Neural cell (in vitro differentiated cells): ENCODE measurements at regions not wholly inside any gene's neighbourhood (a gene's known extent, or its start where the extent isn't known, plus 50 kb on each side); places are given as distances from the start of the nearest gene placed in this dataset.

Source experiments
- H2AFZ ChIP-seq: fragments of 200-600, 300-800 bp; sonication (generic), shearing (Covaris generic); 2 replicates; pipeline ENCODE4 v1.6.0; 2014; ENCODE audit warnings: low read depth, mild to moderate bottlenecking, antibody characterized with exemption, low read length, moderate library complexity
- H3F3A ChIP-seq: fragments of 200-600 bp; shearing (Covaris generic); 2 replicates; pipeline ENCODE4 v1.6.1; 2016; ENCODE audit warnings: mild to moderate bottlenecking, moderate library complexity, mixed read lengths, antibody characterized with exemption, low read length; ENCODE audit not compliant: insufficient read depth, poor library complexity, severe bottlenecking
- H3K27ac ChIP-seq: fragments of 200-600, 300-800 bp; sonication (generic), shearing (Covaris generic); 2 replicates; pipeline ENCODE4 v1.5.1; 2014; ENCODE audit warnings: mild to moderate bottlenecking, low read length, moderate library complexity
- H3K27me3 ChIP-seq: fragments of 300-800, 200-600 bp; sonication (generic), shearing (Covaris generic); 2 replicates; pipeline ENCODE4 v1.6.0; 2014; ENCODE audit warnings: mild to moderate bottlenecking, low read depth, low read length, moderate library complexity; ENCODE audit not compliant: insufficient read depth
- H3K36me3 ChIP-seq: fragments of 300-800, 200-600 bp; sonication (generic), shearing (Covaris generic); 2 replicates; pipeline ENCODE4 v1.5.1; 2014; ENCODE audit warnings: mild to moderate bottlenecking, antibody characterized with exemption, low read length, moderate library complexity; ENCODE audit not compliant: insufficient read depth
- H3K4me2 ChIP-seq: fragments of 300-800, 200-600 bp; sonication (generic), shearing (Covaris generic); 2 replicates; pipeline ENCODE4 v1.6.0; 2014; ENCODE audit warnings: mild to moderate bottlenecking, low read length
- H3K4me3 ChIP-seq: fragments of 300-800, 200-600 bp; sonication (generic), shearing (Covaris generic); 2 replicates; pipeline ENCODE4 v1.5.1; 2014; ENCODE audit warnings: mild to moderate bottlenecking, low read length, moderate library complexity
- H3K79me2 ChIP-seq: fragments of 200-600 bp; shearing (Covaris generic); replicated peaks from 2 replicates; pipeline ENCODE4 v1.6.0; 2014; ENCODE audit warnings: mild to moderate bottlenecking, low read length, moderate library complexity; ENCODE audit not compliant: insufficient read depth
- H3K9ac ChIP-seq: fragments of 300-800, 200-600 bp; sonication (generic), shearing (Covaris generic); 2 replicates; pipeline ENCODE4 v1.6.1; 2016; ENCODE audit warnings: mild to moderate bottlenecking, low read length, mixed read lengths
- H3K9me2 ChIP-seq: fragments of 200-600 bp; shearing (Covaris generic); 2 replicates; pipeline ENCODE4 v1.6.1; 2016; ENCODE audit warnings: mild to moderate bottlenecking, low read length, mixed read lengths; ENCODE audit not compliant: insufficient read depth
- H3K9me3 ChIP-seq: fragments of 200-600, 300-800 bp; sonication (generic), shearing (Covaris generic); 2 replicates; pipeline ENCODE4 v1.6.1; 2016; ENCODE audit warnings: mild to moderate bottlenecking, mixed run types, low read length, moderate library complexity, mixed read lengths
- H4K20me1 ChIP-seq: fragments of 200-600 bp; shearing (Covaris generic); 2 replicates; pipeline ENCODE4 v1.6.1; 2016; ENCODE audit warnings: mild to moderate bottlenecking, mixed run types; ENCODE audit not compliant: insufficient read depth
- EP300 ChIP-seq: fragments of 450-650 bp; conservative IDR thresholded peaks from 2 replicates; pipeline ENCODE4 v1.6.1; 2014; ENCODE audit warnings: antibody characterized with exemption, mild to moderate bottlenecking, moderate library complexity; ENCODE audit not compliant: poor library complexity, severe bottlenecking
- EZH2 ChIP-seq: fragments of 200-600, 300-800 bp; shearing (Covaris generic), sonication (generic); IDR thresholded peaks from 2 replicates; pipeline ENCODE4 v1.6.1; 2014; ENCODE audit warnings: antibody characterized with exemption, low read length, borderline replicate concordance, mild to moderate bottlenecking; ENCODE audit not compliant: insufficient read depth, poor library complexity, severe bottlenecking
- MXI1 ChIP-seq: fragments of 450-650 bp; conservative IDR thresholded peaks from 2 replicates; pipeline ENCODE4 v1.6.1; 2014; ENCODE audit warnings: antibody characterized with exemption, mild to moderate bottlenecking; ENCODE audit not compliant: poor library complexity, severe bottlenecking
- POLR2AphosphoS5 ChIP-seq: IDR thresholded peaks from 2 replicates; pipeline ENCODE4 v1.6.1; 2012
- RAD21 ChIP-seq: fragments of 450-650 bp; conservative IDR thresholded peaks from 2 replicates; pipeline ENCODE4 v1.6.1; 2014; ENCODE audit warnings: antibody characterized with exemption, mild to moderate bottlenecking, moderate library complexity
- SMC3 ChIP-seq: fragments of 450-650 bp; conservative IDR thresholded peaks from 2 replicates; pipeline ENCODE4 v1.6.1; 2014; ENCODE audit warnings: antibody characterized with exemption, mild to moderate bottlenecking, moderate library complexity; ENCODE audit not compliant: poor library complexity
- TAF1 ChIP-seq: IDR thresholded peaks from 2 replicates; pipeline ENCODE4 v1.6.1; 2012; ENCODE audit warnings: low read depth
- TF ChIP-seq, protein P1 (sequence below): fragments of 450-650 bp; IDR thresholded peaks from 2 replicates; pipeline ENCODE4 v1.5.1; 2014; ENCODE audit warnings: antibody characterized with exemption, mild to moderate bottlenecking, moderate library complexity; ENCODE audit not compliant: poor library complexity, severe bottlenecking
- TF ChIP-seq, protein P2 (sequence below): IDR thresholded peaks from 2 replicates; pipeline ENCODE4 v1.6.1; 2012; ENCODE audit warnings: borderline replicate concordance

DNA sequence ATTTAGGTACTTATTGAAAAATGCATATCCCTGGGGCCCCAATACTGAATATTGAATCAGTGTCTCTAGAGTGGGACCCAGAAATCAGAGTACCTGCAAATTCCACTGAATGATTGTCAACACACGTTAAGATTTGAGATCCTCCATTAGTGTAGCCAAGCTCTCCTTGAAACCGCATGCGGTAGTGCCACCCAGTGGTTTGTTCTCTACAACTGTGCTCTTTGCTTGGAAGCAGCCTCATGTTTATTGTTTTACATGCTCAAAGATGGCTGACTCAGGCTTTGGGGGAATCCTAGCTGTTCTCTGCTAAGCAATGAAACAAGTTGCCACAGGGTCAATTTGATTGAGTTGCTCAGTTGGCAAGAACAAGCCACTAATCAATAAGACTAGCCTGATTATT is 340.2 kb upstream of the CELF2 start:
- Histone ChIP-seq H3K4me3 (no peak overlapping the region), H3K9me3 (no peaks in the 10 kb centered on the region), H2AFZ (no peak overlapping the region), H4K20me1 (no peaks in the 10 kb centered on the region), H3K9ac (no peak overlapping the region), H3F3A (no peaks in the 10 kb centered on the region), H3K9me2 (no peaks in the 10 kb centered on the region), H3K27me3 (no peaks in the 10 kb centered on the region), H3K79me2 (no peaks in the 10 kb centered on the region), H3K36me3 (no peaks in the 10 kb centered on the region), H3K27ac (peak overlapping the region; percentile 38), H3K4me2 (no peak overlapping the region)
- TF ChIP-seq, protein P1, sequence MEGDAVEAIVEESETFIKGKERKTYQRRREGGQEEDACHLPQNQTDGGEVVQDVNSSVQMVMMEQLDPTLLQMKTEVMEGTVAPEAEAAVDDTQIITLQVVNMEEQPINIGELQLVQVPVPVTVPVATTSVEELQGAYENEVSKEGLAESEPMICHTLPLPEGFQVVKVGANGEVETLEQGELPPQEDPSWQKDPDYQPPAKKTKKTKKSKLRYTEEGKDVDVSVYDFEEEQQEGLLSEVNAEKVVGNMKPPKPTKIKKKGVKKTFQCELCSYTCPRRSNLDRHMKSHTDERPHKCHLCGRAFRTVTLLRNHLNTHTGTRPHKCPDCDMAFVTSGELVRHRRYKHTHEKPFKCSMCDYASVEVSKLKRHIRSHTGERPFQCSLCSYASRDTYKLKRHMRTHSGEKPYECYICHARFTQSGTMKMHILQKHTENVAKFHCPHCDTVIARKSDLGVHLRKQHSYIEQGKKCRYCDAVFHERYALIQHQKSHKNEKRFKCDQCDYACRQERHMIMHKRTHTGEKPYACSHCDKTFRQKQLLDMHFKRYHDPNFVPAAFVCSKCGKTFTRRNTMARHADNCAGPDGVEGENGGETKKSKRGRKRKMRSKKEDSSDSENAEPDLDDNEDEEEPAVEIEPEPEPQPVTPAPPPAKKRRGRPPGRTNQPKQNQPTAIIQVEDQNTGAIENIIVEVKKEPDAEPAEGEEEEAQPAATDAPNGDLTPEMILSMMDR, result peak; percentile 89
- peak; percentile 94 for TF ChIP-seq RAD21
- TF ChIP-seq SMC3, result peak; percentile 94
- TF ChIP-seq POLR2AphosphoS5, result no peak
- no peak for TF ChIP-seq TAF1

- Histone ChIP-seq H3F3A (no peaks in the 10 kb centered on the region), H3K9me3 (no peaks in the 10 kb centered on the region), H3K27ac (no peak overlapping the region), H3K79me2 (no peaks in the 10 kb centered on the region), H2AFZ (no peak overlapping the region), H3K9me2 (no peaks in the 10 kb centered on the region), H4K20me1 (no peaks in the 10 kb centered on the region), H3K36me3 (no peaks in the 10 kb centered on the region), H3K27me3 (no peaks in the 10 kb centered on the region), H3K4me2 (no peak overlapping the region), H3K9ac (no peak overlapping the region), H3K4me3 (no peak overlapping the region)
- TF ChIP-seq EP300, result no peak
- no peak for TF ChIP-seq POLR2AphosphoS5
- TF ChIP-seq TAF1, result no peak
- TF ChIP-seq, protein P2, sequence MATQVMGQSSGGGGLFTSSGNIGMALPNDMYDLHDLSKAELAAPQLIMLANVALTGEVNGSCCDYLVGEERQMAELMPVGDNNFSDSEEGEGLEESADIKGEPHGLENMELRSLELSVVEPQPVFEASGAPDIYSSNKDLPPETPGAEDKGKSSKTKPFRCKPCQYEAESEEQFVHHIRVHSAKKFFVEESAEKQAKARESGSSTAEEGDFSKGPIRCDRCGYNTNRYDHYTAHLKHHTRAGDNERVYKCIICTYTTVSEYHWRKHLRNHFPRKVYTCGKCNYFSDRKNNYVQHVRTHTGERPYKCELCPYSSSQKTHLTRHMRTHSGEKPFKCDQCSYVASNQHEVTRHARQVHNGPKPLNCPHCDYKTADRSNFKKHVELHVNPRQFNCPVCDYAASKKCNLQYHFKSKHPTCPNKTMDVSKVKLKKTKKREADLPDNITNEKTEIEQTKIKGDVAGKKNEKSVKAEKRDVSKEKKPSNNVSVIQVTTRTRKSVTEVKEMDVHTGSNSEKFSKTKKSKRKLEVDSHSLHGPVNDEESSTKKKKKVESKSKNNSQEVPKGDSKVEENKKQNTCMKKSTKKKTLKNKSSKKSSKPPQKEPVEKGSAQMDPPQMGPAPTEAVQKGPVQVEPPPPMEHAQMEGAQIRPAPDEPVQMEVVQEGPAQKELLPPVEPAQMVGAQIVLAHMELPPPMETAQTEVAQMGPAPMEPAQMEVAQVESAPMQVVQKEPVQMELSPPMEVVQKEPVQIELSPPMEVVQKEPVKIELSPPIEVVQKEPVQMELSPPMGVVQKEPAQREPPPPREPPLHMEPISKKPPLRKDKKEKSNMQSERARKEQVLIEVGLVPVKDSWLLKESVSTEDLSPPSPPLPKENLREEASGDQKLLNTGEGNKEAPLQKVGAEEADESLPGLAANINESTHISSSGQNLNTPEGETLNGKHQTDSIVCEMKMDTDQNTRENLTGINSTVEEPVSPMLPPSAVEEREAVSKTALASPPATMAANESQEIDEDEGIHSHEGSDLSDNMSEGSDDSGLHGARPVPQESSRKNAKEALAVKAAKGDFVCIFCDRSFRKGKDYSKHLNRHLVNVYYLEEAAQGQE, result no peak
- TF ChIP-seq, protein P1, result no peak
- no peak for TF ChIP-seq RAD21
- TF ChIP-seq SMC3, result no peak
- no peak for TF ChIP-seq EZH2
- TF ChIP-seq MXI1, result no peak
Observed at GRCh38 chr10:10680496-10680895, 337.2 kb upstream of the CELF2 start.
